Suprapubic skin (tissue), 4 donors: ENCODE measurements at regions not wholly inside any gene's neighbourhood (a gene's known extent, or its start where the extent isn't known, plus 50 kb on each side); places are given as distances from the start of the nearest gene placed in this dataset.

Experiments used
- EP300 ChIP-seq: sonication (generic); formaldehyde crosslinking; IDR thresholded peaks from one replicate; pipeline ENCODE4 v1.6.1; 2017; ENCODE audit warnings: antibody characterized with exemption
- POLR2A ChIP-seq, 2 donors: fragments of 450-650 bp; IDR thresholded peaks; one replicate each; pipeline ENCODE4 v1.6.1; 2017; ENCODE audit warnings: antibody characterized with exemption in 2 of 2, mild to moderate bottlenecking in 2 of 2, moderate library complexity in 2 of 2
- POLR2AphosphoS5 ChIP-seq, 3 donors: sonication (generic); formaldehyde crosslinking; IDR thresholded peaks; one replicate each; pipeline ENCODE4 v1.6.1; 2017; ENCODE audit warnings: antibody characterized with exemption in 3 of 3
- TF ChIP-seq, protein P1 (sequence below), 2 donors: fragments of 200-600 bp in 1 of 2; fragments of 450-650 bp in 1 of 2; sonication (generic) in 1 of 2; IDR thresholded peaks; one replicate each; pipeline ENCODE4 v1.5.1; 2016 to 2019; ENCODE audit warnings: antibody characterized with exemption in 2 of 2, mild to moderate bottlenecking in 1 of 2, moderate library complexity in 1 of 2

DNA sequence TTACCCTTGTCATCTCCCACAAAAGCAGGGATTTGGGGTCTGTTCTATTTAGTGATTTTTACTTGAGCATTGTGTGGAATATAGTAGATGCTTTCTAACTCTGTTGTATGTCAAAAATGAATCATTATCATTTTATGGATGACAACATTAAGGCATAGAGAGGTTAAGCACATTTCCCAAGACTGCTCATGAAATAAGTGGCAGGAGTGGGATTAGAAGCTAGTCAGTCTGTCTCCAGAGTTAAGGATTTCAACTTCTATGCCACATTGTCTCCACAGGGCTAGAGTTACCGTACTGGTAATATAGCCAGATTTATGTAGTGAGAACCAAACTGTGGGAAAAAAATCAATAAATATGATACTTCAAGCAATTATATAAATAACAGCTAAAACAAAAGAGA, 170.6 kb upstream of the DCN start:
- TF ChIP-seq POLR2A (IDR thresholded peaks at IDR 0.05) (no peak), POLR2AphosphoS5 (IDR thresholded peaks at IDR 0.05) (no peak), EP300 (no peak)
- TF ChIP-seq, protein P1, sequence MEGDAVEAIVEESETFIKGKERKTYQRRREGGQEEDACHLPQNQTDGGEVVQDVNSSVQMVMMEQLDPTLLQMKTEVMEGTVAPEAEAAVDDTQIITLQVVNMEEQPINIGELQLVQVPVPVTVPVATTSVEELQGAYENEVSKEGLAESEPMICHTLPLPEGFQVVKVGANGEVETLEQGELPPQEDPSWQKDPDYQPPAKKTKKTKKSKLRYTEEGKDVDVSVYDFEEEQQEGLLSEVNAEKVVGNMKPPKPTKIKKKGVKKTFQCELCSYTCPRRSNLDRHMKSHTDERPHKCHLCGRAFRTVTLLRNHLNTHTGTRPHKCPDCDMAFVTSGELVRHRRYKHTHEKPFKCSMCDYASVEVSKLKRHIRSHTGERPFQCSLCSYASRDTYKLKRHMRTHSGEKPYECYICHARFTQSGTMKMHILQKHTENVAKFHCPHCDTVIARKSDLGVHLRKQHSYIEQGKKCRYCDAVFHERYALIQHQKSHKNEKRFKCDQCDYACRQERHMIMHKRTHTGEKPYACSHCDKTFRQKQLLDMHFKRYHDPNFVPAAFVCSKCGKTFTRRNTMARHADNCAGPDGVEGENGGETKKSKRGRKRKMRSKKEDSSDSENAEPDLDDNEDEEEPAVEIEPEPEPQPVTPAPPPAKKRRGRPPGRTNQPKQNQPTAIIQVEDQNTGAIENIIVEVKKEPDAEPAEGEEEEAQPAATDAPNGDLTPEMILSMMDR (IDR thresholded peaks at IDR 0.05), result no peak
